H1 (cell line): ENCODE measurements at regions not wholly inside any gene's neighbourhood (a gene's known extent, or its start where the extent isn't known, plus 50 kb on each side); places are given as distances from the start of the nearest gene placed in this dataset.

ENCODE experiments used
- CTCF ChIA-PET: fragments of 300-600 bp; sonication (Branson Sonifier 250); formaldehyde crosslinking; loops from one replicate; lab custom pipeline; 2021; ENCODE audit not compliant: partially characterized antibody; lab: Charles Lee
- POLR2A ChIA-PET: fragments of 300-600 bp; sonication (Branson Sonifier 250); formaldehyde crosslinking; loops from one replicate; lab custom pipeline; 2021; ENCODE audit warnings: inconsistent platforms; ENCODE audit not compliant: partially characterized antibody; lab: Charles Lee
- DNase-seq, 2 experiments: peaks; one replicate each; pipeline versions ENCODE4 v3.0.0 to v3.0.0-alpha.2; 2010 to 2022; ENCODE audit warnings: low spot score in 2 of 2, low read depth in 1 of 2, mixed read lengths in 1 of 2
- FAIRE-seq: peaks from 2 replicates; lab custom pipeline; 2011; peaks lifted over from hg19 to GRCh38; lab: Jason Lieb, UNC
- H2AFZ ChIP-seq: 2 replicates; pipeline ENCODE4 v1.8.1; 2012; ENCODE audit warnings: low read length, inconsistent platforms
- H2AK5ac ChIP-seq: 2 replicates; pipeline ENCODE4 v1.6.1; 2013; ENCODE audit warnings: low read depth, low read length
- H2BK120ac ChIP-seq: replicated peaks from 2 replicates; pipeline ENCODE3; 2013; ENCODE audit warnings: low read depth, low read length, inconsistent platforms
- H2BK12ac ChIP-seq: 2 replicates; pipeline ENCODE4 v1.6.1; 2013; ENCODE audit warnings: low read depth, low read length
- H2BK15ac ChIP-seq: 2 replicates; pipeline ENCODE4 v1.6.1; 2013; ENCODE audit warnings: low read length
- H2BK20ac ChIP-seq: 2 replicates; pipeline ENCODE4 v1.6.1; 2013; ENCODE audit warnings: low read length
- H2BK5ac ChIP-seq: 2 replicates; pipeline ENCODE4 v1.6.1; 2013; ENCODE audit warnings: low read depth, low read length
- H3K14ac ChIP-seq: 2 replicates; pipeline ENCODE4 v1.6.1; 2013; ENCODE audit warnings: inconsistent platforms; ENCODE audit not compliant: insufficient read length
- H3K18ac ChIP-seq: 2 replicates; pipeline ENCODE4 v1.6.1; 2013; ENCODE audit warnings: low read length; ENCODE audit errors: extremely low read depth
- H3K23ac ChIP-seq: 2 replicates; pipeline ENCODE4 v1.6.1; 2013; ENCODE audit warnings: inconsistent platforms; ENCODE audit not compliant: insufficient read length
- H3K23me2 ChIP-seq: 2 replicates; pipeline ENCODE4 v1.6.1; 2013; ENCODE audit warnings: low read depth, low read length
- H3K27ac ChIP-seq: 2 replicates; pipeline ENCODE4 v1.6.1; 2011; ENCODE audit warnings: low read depth, low read length, inconsistent platforms
- H3K27me3 ChIP-seq, 4 experiments: replicated peaks in 1 of 4; 1 replicate in 1 of 4; 2 replicates in 3 of 4; pipeline versions ENCODE4 v1.6.1 to v1.8.1; 2011 to 2013; ENCODE audit warnings: low read length in 3 of 4, mild to moderate bottlenecking in 3 of 4, inconsistent platforms in 2 of 4, mixed read lengths in 2 of 4, moderate library complexity in 1 of 4; ENCODE audit not compliant: control insufficient read depth in 3 of 4, insufficient read depth in 3 of 4; ENCODE audit errors: extremely low read depth in 1 of 4
- H3K36me3 ChIP-seq, 4 experiments: 2 replicates each; pipeline versions ENCODE4 v1.6.1 to v1.8.1; 2011 to 2013; ENCODE audit warnings: mild to moderate bottlenecking in 4 of 4, low read length in 3 of 4, moderate library complexity in 2 of 4, control low read depth in 1 of 4, inconsistent platforms in 1 of 4; ENCODE audit not compliant: insufficient read depth in 4 of 4, control insufficient read depth in 2 of 4
- H3K4ac ChIP-seq: replicated peaks from 2 replicates; pipeline ENCODE3; 2013; ENCODE audit warnings: low read length, low read depth, mixed read lengths, inconsistent platforms; ENCODE audit not compliant: insufficient read length
- H3K4me1 ChIP-seq, 4 experiments: replicated peaks in 1 of 4; 1 replicate in 1 of 4; 2 replicates in 3 of 4; pipeline versions ENCODE4 v1.6.1 to v1.8.1; 2011 to 2013; ENCODE audit warnings: low read length in 3 of 4, inconsistent platforms in 2 of 4, mixed read lengths in 1 of 4; ENCODE audit not compliant: insufficient read depth in 4 of 4, control insufficient read depth in 3 of 4
- H3K4me2 ChIP-seq, 2 experiments: 2 replicates each; pipeline versions ENCODE4 v1.6.1 to v1.8.1; 2011 to 2013; ENCODE audit warnings: low read depth in 2 of 2, low read length in 2 of 2, control low read depth in 1 of 2, inconsistent platforms in 1 of 2, mild to moderate bottlenecking in 1 of 2; ENCODE audit not compliant: insufficient read depth in 1 of 2
- H3K4me3 ChIP-seq, 4 experiments: fragments of 200-600, 300-600 bp in 1 of 4; sonication (generic), shearing (Covaris generic), sonication (Bioruptor Twin) in 1 of 4; 2 replicates each; pipeline versions ENCODE4 v1.5.1 to v1.8.1; 2011 to 2016; ENCODE audit warnings: low read length in 4 of 4, low read depth in 3 of 4, control low read depth in 2 of 4, inconsistent platforms in 2 of 4, mild to moderate bottlenecking in 2 of 4, mixed read lengths in 1 of 4, moderate library complexity in 1 of 4; ENCODE audit not compliant: insufficient read depth in 2 of 4; ENCODE audit errors: extremely low read depth in 1 of 4
- H3K56ac ChIP-seq: replicated peaks from 2 replicates; pipeline ENCODE3; 2013; ENCODE audit warnings: low read depth, mild to moderate bottlenecking, mixed read lengths, low read length, inconsistent platforms; ENCODE audit not compliant: insufficient read length
- H3K79me1 ChIP-seq: 2 replicates; pipeline ENCODE4 v1.6.1; 2013; ENCODE audit warnings: low read depth, low read length, control low read depth
- H3K79me2 ChIP-seq, 2 experiments: 2 replicates each; pipeline versions ENCODE4 v1.6.1 to v1.8.1; 2012 to 2013; ENCODE audit warnings: low read length in 2 of 2, mild to moderate bottlenecking in 2 of 2, inconsistent platforms in 1 of 2; ENCODE audit not compliant: insufficient read depth in 2 of 2, control insufficient read depth in 1 of 2
- H3K9ac ChIP-seq, 4 experiments: replicated peaks in 1 of 4; 1 replicate in 1 of 4; 2 replicates in 3 of 4; pipeline versions ENCODE4 v1.6.1 to v1.8.1; 2011 to 2013; ENCODE audit warnings: low read depth in 3 of 4, low read length in 3 of 4, control low read depth in 2 of 4, mild to moderate bottlenecking in 2 of 4, moderate library complexity in 2 of 4, inconsistent platforms in 1 of 4; ENCODE audit errors: extremely low read depth in 1 of 4
- H3K9me3 ChIP-seq, 2 experiments: 2 replicates each; pipeline versions ENCODE4 v1.6.1 to v1.8.1; 2012 to 2013; ENCODE audit warnings: mild to moderate bottlenecking in 2 of 2, moderate library complexity in 2 of 2, control low read depth in 1 of 2, inconsistent platforms in 1 of 2, low read depth in 1 of 2, low read length in 1 of 2, mixed read lengths in 1 of 2; ENCODE audit not compliant: insufficient read depth in 2 of 2
- H4K20me1 ChIP-seq, 2 experiments: replicated peaks in 1 of 2; 2 replicates each; pipeline versions ENCODE3 to v1.8.1; 2011 to 2013; ENCODE audit warnings: inconsistent platforms in 2 of 2, low read length in 2 of 2, mild to moderate bottlenecking in 1 of 2; ENCODE audit not compliant: insufficient read depth in 2 of 2, control insufficient read depth in 1 of 2
- H4K5ac ChIP-seq: 2 replicates; pipeline ENCODE4 v1.6.1; 2013; ENCODE audit warnings: low read length, low read depth, mixed read lengths, inconsistent platforms; ENCODE audit not compliant: insufficient read length
- H4K8ac ChIP-seq: 2 replicates; pipeline ENCODE4 v1.8.0; 2013; ENCODE audit warnings: mild to moderate bottlenecking, moderate library complexity, low read length, inconsistent platforms; ENCODE audit not compliant: insufficient read depth; ENCODE audit errors: extremely low read depth
- H4K91ac ChIP-seq: replicated peaks from 2 replicates; pipeline ENCODE3; 2013; ENCODE audit warnings: low read length, mixed read lengths, inconsistent platforms; ENCODE audit not compliant: insufficient read length
- ASH2L ChIP-seq: fragments of 200-600, 300-600 bp; sonication (generic); IDR thresholded peaks from one replicate; pipeline ENCODE4 v1.7.1; 2017; ENCODE audit warnings: low read length
- ATF2 ChIP-seq: IDR thresholded peaks from 2 replicates; pipeline ENCODE4 v1.6.1; 2012; ENCODE audit warnings: low read length, inconsistent platforms
- CBX5 ChIP-seq: fragments of 300-800, 300-1000 bp; sonication (generic); IDR thresholded peaks from 2 replicates; pipeline ENCODE4 v1.7.1; 2016; ENCODE audit warnings: antibody characterized with exemption, low read length, low read depth
- GTF2F1 ChIP-seq: IDR thresholded peaks from 2 replicates; pipeline ENCODE4 v1.6.1; 2012; ENCODE audit warnings: low read depth, low read length, improper control_type of control experiment, borderline replicate concordance
- JUND ChIP-seq: IDR thresholded peaks from 2 replicates; pipeline ENCODE4 v1.6.1; 2011; ENCODE audit warnings: mild to moderate bottlenecking, improper control_type of control experiment, low read length
- MAFK ChIP-seq: IDR thresholded peaks from 2 replicates; pipeline ENCODE4 v1.6.1; 2012; ENCODE audit warnings: low read depth, mild to moderate bottlenecking, improper control_type of control experiment, low read length
- NANOG ChIP-seq: IDR thresholded peaks from 2 replicates; pipeline ENCODE4 v1.6.1; 2011; ENCODE audit warnings: low read length, low read depth, mild to moderate bottlenecking, inconsistent platforms; ENCODE audit not compliant: insufficient read depth, poor library complexity, severe bottlenecking
- POU5F1 ChIP-seq: IDR thresholded peaks from 2 replicates; pipeline ENCODE4 v1.6.1; 2011; ENCODE audit warnings: low read depth, mild to moderate bottlenecking, low read length, moderate library complexity
- SAP30 ChIP-seq: fragments of 300-600 bp; sonication (generic); IDR thresholded peaks from 2 replicates; pipeline ENCODE4 v1.7.1; 2012; ENCODE audit warnings: low read length, moderate library complexity, mild to moderate bottlenecking, inconsistent platforms; ENCODE audit not compliant: insufficient read depth, insufficient replicate concordance
- SIRT6 ChIP-seq: IDR thresholded peaks from one replicate; pipeline ENCODE4 v1.7.1; 2012; ENCODE audit warnings: low read length, inconsistent platforms
- SP2 ChIP-seq: IDR thresholded peaks from 2 replicates; pipeline ENCODE4 v1.6.1; 2012; ENCODE audit warnings: mild to moderate bottlenecking, low read length, inconsistent platforms
- SRF ChIP-seq: IDR thresholded peaks from 2 replicates; pipeline ENCODE4 v1.6.1; 2011; ENCODE audit warnings: mild to moderate bottlenecking, low read depth, low read length, moderate library complexity
- TCF12 ChIP-seq: IDR thresholded peaks from 2 replicates; pipeline ENCODE4 v1.6.1; 2011; ENCODE audit warnings: low read depth, mild to moderate bottlenecking, low read length
- TEAD4 ChIP-seq: IDR thresholded peaks from 2 replicates; pipeline ENCODE4 v1.6.1; 2012; ENCODE audit warnings: low read depth, low read length, inconsistent platforms, mixed read lengths
- WGBS, 2 experiments: shearing (Covaris generic) in 1 of 2; methylation state at CpG; one replicate each; pipeline versions ENCODE4 v1.1.6 to v1.1.7; 2013 to 2015; ENCODE audit warnings: low lambda C conversion rate in 2 of 2, mixed read lengths in 2 of 2, inconsistent platforms in 1 of 2, low coverage in 1 of 2, missing lambda C conversion rate in 1 of 2; ENCODE audit not compliant: insufficient replicate concordance in 2 of 2, insufficient coverage in 1 of 2, insufficient read length in 1 of 2; ENCODE audit errors: extremely low coverage in 1 of 2, missing lambda C conversion rate in 1 of 2; 5-methylcytosine and 5-hydroxymethylcytosine counted together

- Histone ChIP-seq H3K18ac (no peak overlapping the region; the same call in 1 of the 2 replicates), H2BK20ac (no peak overlapping the region), H3K79me2 (no peaks in the 10 kb centered on the region), H3K4ac (no peak overlapping the region), H3K56ac (no peak overlapping the region), H2BK15ac (no peak overlapping the region), H3K4me2 (no peak overlapping the region), H3K4me1 (peaks cover 0 to 4% (median 0%) of the 10 kb centered on the region in 4 experiments; a peak in 1 of 7 replicates), H3K9me3 (no peaks in the 10 kb centered on the region), H4K20me1 (no peaks in the 10 kb centered on the region), H4K8ac (no peak overlapping the region), H2BK12ac (no peak overlapping the region), H3K4me3 (no peak overlapping the region), H3K27ac (no peak overlapping the region), H3K14ac (no peak overlapping the region), H3K79me1 (no peaks in the 10 kb centered on the region), H4K5ac (no peak overlapping the region), H2AK5ac (no peak overlapping the region), H2BK120ac (no peak overlapping the region), H2AFZ (peak overlapping the region; percentile 92; the same call in 1 of the 2 replicates), H3K27me3 (no peaks in the 10 kb centered on the region), H3K23me2 (no peaks in the 10 kb centered on the region), H3K23ac (no peak overlapping the region), H2BK5ac (no peak overlapping the region), H3K36me3 (no peaks in the 10 kb centered on the region), H4K91ac (no peak overlapping the region), H3K9ac (no peak overlapping the region)
- FAIRE-seq: no peak
- ChIA-PET POLR2A (no interaction called here), CTCF (interaction anchor here (0.6 to 1.9 kb wide), 3 partner anchors 10 to 340 kb away, joined by 3 to 8 read pairs (median 5); no protein-coding TSS in a partner anchor)
- WGBS, 2 experiments: 86% methylated on average over 3 of the region's 3 CpGs; no CpG with 5 or more reads in 1 of the 2 experiments
- DNase-seq: no peak
- no peak for TF ChIP-seq SP2
- no peak for TF ChIP-seq SRF
- TF ChIP-seq ATF2: no peak
- no peak for TF ChIP-seq GTF2F1
- no peak for TF ChIP-seq POU5F1
- no peak for TF ChIP-seq ASH2L
- no peak for TF ChIP-seq CBX5
- TF ChIP-seq TEAD4: no peak
- no peak for TF ChIP-seq MAFK
- TF ChIP-seq TCF12: no peak
- TF ChIP-seq SAP30: no peak
- no peak for TF ChIP-seq SIRT6
- TF ChIP-seq NANOG: no peak
- no peak for TF ChIP-seq JUND
Measured at GRCh38 chr6:15842727-15843117, 179.9 kb upstream of the DTNBP1 start.
